HEK293 (cell line): ENCODE measurements at regions not wholly inside any gene's neighbourhood (a gene's known extent, or its start where the extent isn't known, plus 50 kb on each side); places are given as distances from the start of the nearest gene placed in this dataset.

Experiments
- CTCF ChIA-PET: fragments of 350-600 bp; formaldehyde crosslinking; extraction: SDS; loops from one replicate; lab custom pipeline; 2021; ENCODE audit warnings: antibody characterized with exemption; lab: Yijun Ruan, JAX
- POLR2A ChIA-PET: fragments of 300-600 bp; formaldehyde crosslinking; extraction: SDS; loops from one replicate; lab custom pipeline; 2020; ENCODE audit warnings: antibody characterized with exemption, inconsistent platforms; lab: Yijun Ruan, JAX
- H3K27ac ChIP-seq: fragments of 200-500 bp; sonication (Bioruptor generic); 2 replicates; pipeline ENCODE4 v1.5.1; 2014; ENCODE audit warnings: low read depth, low read length, control low read depth, inconsistent platforms; ENCODE audit errors: extremely low read depth
- H3K36me3 ChIP-seq, 2 experiments: fragments of 200-500 bp in 1 of 2; sonication (Bioruptor generic) in 1 of 2; 1 replicate in 1 of 2; 2 replicates in 1 of 2; pipeline ENCODE4 v1.5.1; 2014 to 2017; ENCODE audit warnings: inconsistent platforms in 2 of 2, low read length in 2 of 2; ENCODE audit not compliant: control insufficient read depth in 2 of 2, insufficient read depth in 1 of 2
- H3K4me1 ChIP-seq: fragments of 200-500 bp; sonication (Bioruptor generic); 2 replicates; pipeline ENCODE4 v1.5.1; 2014; ENCODE audit warnings: mild to moderate bottlenecking, low read length, inconsistent platforms; ENCODE audit not compliant: control insufficient read depth, insufficient read depth
- H3K4me3 ChIP-seq: 2 replicates; pipeline ENCODE4 v1.5.1; 2011; ENCODE audit warnings: low read depth, mild to moderate bottlenecking, control low read depth, low read length, moderate library complexity
- H3K9me3 ChIP-seq: fragments of 200-500 bp; sonication (Bioruptor generic); 2 replicates; pipeline ENCODE4 v1.5.1; 2014; ENCODE audit warnings: low read depth, low read length, inconsistent platforms; ENCODE audit not compliant: control insufficient read depth, insufficient read depth
- BCL11B ChIP-seq: fragments of 450-650 bp; formaldehyde crosslinking; IDR thresholded peaks from 2 replicates; pipeline ENCODE4 v1.5.1; 2016; ENCODE audit warnings: low read depth, missing biosample characterization, missing genetic modification characterization
- HIC1 ChIP-seq: fragments of 450-650 bp; formaldehyde crosslinking; IDR thresholded peaks from 2 replicates; pipeline ENCODE4 v1.5.1; 2016; ENCODE audit warnings: missing biosample characterization, missing genetic modification characterization
- HOXD13 ChIP-seq: sonication (generic); formaldehyde crosslinking; IDR thresholded peaks from 2 replicates; pipeline ENCODE4 v1.8.0; 2022; ENCODE audit warnings: missing genetic modification reagents, borderline replicate concordance
- MEIS1 ChIP-seq: sonication (generic); formaldehyde crosslinking; IDR thresholded peaks from 2 replicates; pipeline ENCODE4 v1.8.1; 2022; ENCODE audit warnings: missing genetic modification reagents, mild to moderate bottlenecking, borderline replicate concordance
- OSR2 ChIP-seq: fragments of 450-650 bp; formaldehyde crosslinking; IDR thresholded peaks from 2 replicates; pipeline ENCODE4 v1.5.1; 2016; ENCODE audit warnings: missing biosample characterization, missing genetic modification characterization
- RBAK ChIP-seq: fragments of 450-650 bp; formaldehyde crosslinking; IDR thresholded peaks from 2 replicates; pipeline ENCODE4 v1.5.1; 2016; ENCODE audit warnings: missing biosample characterization, missing genetic modification characterization
- REPIN1 ChIP-seq: fragments of 450-650 bp; formaldehyde crosslinking; IDR thresholded peaks from 2 replicates; pipeline ENCODE4 v1.5.1; 2017; ENCODE audit warnings: missing biosample characterization, missing genetic modification characterization, low read depth
- SP7 ChIP-seq: fragments of 450-650 bp; formaldehyde crosslinking; IDR thresholded peaks from 2 replicates; pipeline ENCODE4 v1.5.1; 2016; ENCODE audit warnings: missing biosample characterization, missing genetic modification characterization
- TRIM28 ChIP-seq: IDR thresholded peaks from 2 replicates; pipeline ENCODE4 v1.6.1; 2011; ENCODE audit warnings: low read length, control low read depth, borderline replicate concordance
- TSHZ1 ChIP-seq: fragments of 450-650 bp; formaldehyde crosslinking; IDR thresholded peaks from 2 replicates; pipeline ENCODE4 v1.5.1; 2016; ENCODE audit warnings: missing biosample characterization, missing genetic modification characterization, borderline replicate concordance
- ZFP37 ChIP-seq: fragments of 450-650 bp; formaldehyde crosslinking; IDR thresholded peaks from 2 replicates; pipeline ENCODE4 v1.5.1; 2016; ENCODE audit warnings: missing biosample characterization, missing genetic modification characterization
- ZNF146 ChIP-seq: fragments of 450-650 bp; formaldehyde crosslinking; IDR thresholded peaks from 2 replicates; pipeline ENCODE4 v1.5.1; 2016; ENCODE audit warnings: missing biosample characterization, missing genetic modification characterization
- ZNF155 ChIP-seq: fragments of 450-650 bp; formaldehyde crosslinking; IDR thresholded peaks from 2 replicates; pipeline ENCODE4 v1.5.1; 2016; ENCODE audit warnings: missing biosample characterization, missing genetic modification characterization
- ZNF16 ChIP-seq: fragments of 450-650 bp; formaldehyde crosslinking; IDR thresholded peaks from 2 replicates; pipeline ENCODE4 v1.5.1; 2016; ENCODE audit warnings: low read depth, missing biosample characterization, missing genetic modification characterization
- ZNF362 ChIP-seq: fragments of 450-650 bp; formaldehyde crosslinking; IDR thresholded peaks from 2 replicates; pipeline ENCODE4 v1.5.1; 2016; ENCODE audit warnings: missing biosample characterization, missing genetic modification characterization
- ZNF37A ChIP-seq: fragments of 450-650 bp; IDR thresholded peaks from 2 replicates; pipeline ENCODE4 v1.5.1; 2018; ENCODE audit warnings: missing biosample characterization, missing genetic modification characterization
- ZNF394 ChIP-seq: fragments of 450-650 bp; formaldehyde crosslinking; IDR thresholded peaks from 2 replicates; pipeline ENCODE4 v1.5.1; 2016; ENCODE audit warnings: missing biosample characterization, missing genetic modification characterization, mild to moderate bottlenecking, moderate library complexity, borderline replicate concordance
- ZNF398 ChIP-seq: fragments of 450-650 bp; formaldehyde crosslinking; IDR thresholded peaks from 2 replicates; pipeline ENCODE4 v1.5.1; 2017; ENCODE audit warnings: missing biosample characterization, missing genetic modification characterization
- ZNF426 ChIP-seq: fragments of 450-650 bp; formaldehyde crosslinking; IDR thresholded peaks from 2 replicates; pipeline ENCODE4 v1.5.1; 2017; ENCODE audit warnings: missing biosample characterization, missing genetic modification characterization, mild to moderate bottlenecking, inconsistent platforms, moderate library complexity
- ZNF555 ChIP-seq: fragments of 450-650 bp; formaldehyde crosslinking; conservative IDR thresholded peaks from 2 replicates; pipeline ENCODE4 v1.5.1; 2017; ENCODE audit warnings: missing biosample characterization, mild to moderate bottlenecking, missing genetic modification characterization, inconsistent platforms
- ZNF560 ChIP-seq: fragments of 450-650 bp; formaldehyde crosslinking; IDR thresholded peaks from 2 replicates; pipeline ENCODE4 v1.5.1; 2017; ENCODE audit warnings: missing biosample characterization, missing genetic modification characterization, borderline replicate concordance
- ZNF596 ChIP-seq: fragments of 450-650 bp; IDR thresholded peaks from 2 replicates; pipeline ENCODE4 v1.5.0; 2018; ENCODE audit warnings: missing biosample characterization, mild to moderate bottlenecking, missing genetic modification characterization, moderate library complexity
- ZNF704 ChIP-seq: fragments of 450-650 bp; formaldehyde crosslinking; IDR thresholded peaks from 2 replicates; pipeline ENCODE4 v1.5.1; 2016; ENCODE audit warnings: missing biosample characterization, missing genetic modification characterization
- ZNF792 ChIP-seq: fragments of 450-650 bp; formaldehyde crosslinking; IDR thresholded peaks from 2 replicates; pipeline ENCODE4 v1.5.1; 2016; ENCODE audit warnings: missing biosample characterization, missing genetic modification characterization
- ZSCAN16 ChIP-seq: fragments of 450-650 bp; formaldehyde crosslinking; IDR thresholded peaks from 2 replicates; pipeline ENCODE4 v1.5.1; 2016; ENCODE audit warnings: missing biosample characterization, missing genetic modification characterization
- TF ChIP-seq, protein P1 (sequence below): fragments of 450-650 bp; formaldehyde crosslinking; IDR thresholded peaks from 2 replicates; pipeline ENCODE4 v1.5.1; 2016; ENCODE audit warnings: missing biosample characterization, missing genetic modification characterization

- TF ChIP-seq HOXD13 (CRISPR knock-in tag) (no peak), RBAK (tag by site-specific recombination) (no peak), BCL11B (no peak), TSHZ1 (tag by site-specific recombination) (no peak)
- Histone ChIP-seq H3K4me3 (no peak overlapping the region), H3K9me3 (no peaks in the 10 kb centered on the region), H3K27ac (no peak overlapping the region), H3K36me3 (no peaks in the 10 kb centered on the region), H3K4me1 (peaks cover 2% of the 10 kb centered on the region; the same call in 1 of the 2 replicates)
- CTCF ChIA-PET: interaction anchor here (1.1 kb wide), 1 partner anchor 22 kb away, joined by 5 read pairs; no protein-coding TSS in a partner anchor
- POLR2A ChIA-PET: no interaction called here
These were observed 102.8 kb downstream of the ARRDC4 start for GRCh38 chr15:98063315-98063714.

DNA sequence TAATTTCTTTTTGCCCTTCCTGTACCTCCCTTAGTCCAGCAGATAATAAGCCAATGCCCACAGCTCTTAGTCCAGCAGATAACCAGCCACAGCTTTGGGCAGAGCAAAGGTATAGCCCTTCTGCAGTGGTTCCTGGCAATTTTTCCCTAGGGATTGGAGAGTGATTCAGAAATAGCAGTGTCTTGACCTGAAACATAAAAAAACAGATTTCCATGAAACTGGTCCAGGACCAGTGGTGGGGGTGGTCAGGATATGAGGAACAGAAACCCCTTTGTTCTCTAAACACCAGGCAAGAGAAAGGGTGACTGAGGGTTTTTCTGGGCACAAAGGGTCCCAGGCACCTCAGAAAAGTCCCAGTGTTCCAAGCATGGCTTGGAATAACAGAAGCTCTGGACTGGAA lies 103.4 kb downstream of the ARRDC4 start:
- CTCF ChIA-PET: interaction anchor here (0.9 kb wide), 1 partner anchor 19 kb away, joined by 3 read pairs; no protein-coding TSS in a partner anchor
- POLR2A ChIA-PET: no interaction called here

DNA sequence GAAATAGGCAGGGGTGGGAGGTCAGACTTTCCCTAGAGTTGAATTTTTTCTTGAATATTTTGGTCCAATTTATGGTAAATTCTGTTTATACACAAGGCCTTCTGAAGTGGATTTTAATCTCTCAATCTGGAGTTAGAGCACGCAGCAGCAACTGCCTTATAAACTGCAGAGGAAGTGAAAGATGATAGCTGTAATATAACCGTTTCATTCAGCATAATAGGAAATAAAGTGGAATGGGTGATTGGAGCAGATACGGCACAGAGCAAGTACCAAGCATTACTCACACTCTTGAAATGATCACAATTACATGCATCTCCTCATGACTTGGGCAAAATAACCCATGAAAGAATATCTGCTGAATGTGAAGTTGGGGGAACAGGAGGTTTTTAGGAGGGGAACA lies 106.8 kb downstream of the ARRDC4 start:
- Histone ChIP-seq H3K4me1 (peaks cover 2% of the 10 kb centered on the region; the same call in 1 of the 2 replicates), H3K27ac (no peak overlapping the region), H3K36me3 (no peaks in the 10 kb centered on the region), H3K4me3 (no peak overlapping the region), H3K9me3 (no peaks in the 10 kb centered on the region)
- ChIA-PET CTCF (no interaction called here), POLR2A (no interaction called here)
- TF ChIP-seq HIC1 (tag by site-specific recombination) (0 out of 2 replicates have a peak, but pooled peaks have one; percentile 40), TRIM28 (peak; percentile 45; the same call in 1 of the 2 replicates), ZNF398 (tag by site-specific recombination) (no peak), ZNF596 (tag by site-specific recombination) (no peak)
- TF ChIP-seq, protein P1, sequence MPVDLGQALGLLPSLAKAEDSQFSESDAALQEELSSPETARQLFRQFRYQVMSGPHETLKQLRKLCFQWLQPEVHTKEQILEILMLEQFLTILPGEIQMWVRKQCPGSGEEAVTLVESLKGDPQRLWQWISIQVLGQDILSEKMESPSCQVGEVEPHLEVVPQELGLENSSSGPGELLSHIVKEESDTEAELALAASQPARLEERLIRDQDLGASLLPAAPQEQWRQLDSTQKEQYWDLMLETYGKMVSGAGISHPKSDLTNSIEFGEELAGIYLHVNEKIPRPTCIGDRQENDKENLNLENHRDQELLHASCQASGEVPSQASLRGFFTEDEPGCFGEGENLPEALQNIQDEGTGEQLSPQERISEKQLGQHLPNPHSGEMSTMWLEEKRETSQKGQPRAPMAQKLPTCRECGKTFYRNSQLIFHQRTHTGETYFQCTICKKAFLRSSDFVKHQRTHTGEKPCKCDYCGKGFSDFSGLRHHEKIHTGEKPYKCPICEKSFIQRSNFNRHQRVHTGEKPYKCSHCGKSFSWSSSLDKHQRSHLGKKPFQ: no peak

More for the DNA sequence above, 103.4 kb downstream of the ARRDC4 start:
- no peak overlapping the region for H3K4me3 ChIP-seq
- no peaks in the 10 kb centered on the region for H3K36me3 ChIP-seq
- TF ChIP-seq ZNF146 (tag by site-specific recombination): no peak
- TF ChIP-seq ZNF362 (tag by site-specific recombination): no peak
- no peak for TF ChIP-seq ZNF155 (tag by site-specific recombination)
- TF ChIP-seq ZNF555: no peak
- no peak for TF ChIP-seq ZNF394 (tag by site-specific recombination)
- TF ChIP-seq ZNF792: no peak
- no peak for TF ChIP-seq BCL11B
- no peak for TF ChIP-seq ZNF37A (tag by site-specific recombination)
- TF ChIP-seq ZNF704: no peak
- TF ChIP-seq ZSCAN16 (tag by site-specific recombination): no peak
- TF ChIP-seq SP7 (tag by site-specific recombination): no peak
- TF ChIP-seq ZNF16 (tag by site-specific recombination): no peak
- TF ChIP-seq MEIS1 (CRISPR knock-in tag): no peak
- no peak for TF ChIP-seq ZNF426 (tag by site-specific recombination)
- no peak for TF ChIP-seq TRIM28
- TF ChIP-seq ZNF560 (tag by site-specific recombination): no peak
- TF ChIP-seq ZFP37 (tag by site-specific recombination): no peak
- no peak for TF ChIP-seq OSR2 (tag by site-specific recombination)
- no peak for TF ChIP-seq REPIN1
- peaks cover 2% of the 10 kb centered on the region; the same call in 1 of the 2 replicates for H3K4me1 ChIP-seq
- H3K9me3 ChIP-seq: no peaks in the 10 kb centered on the region
- no peak overlapping the region for H3K27ac ChIP-seq
